GM21423 (cell line): ENCODE measurements at regions not wholly inside any gene's neighbourhood (a gene's known extent, or its start where the extent isn't known, plus 50 kb on each side); places are given as distances from the start of the nearest gene placed in this dataset.

Source experiments
- ATAC-seq: cut with Tn5 transposase; IDR thresholded peaks from one replicate; pipeline ENCODE4 v1.9.1; 2021; ENCODE audit warnings: mild to moderate bottlenecking, moderate library complexity; ENCODE audit not compliant: unreplicated experiment

DNA sequence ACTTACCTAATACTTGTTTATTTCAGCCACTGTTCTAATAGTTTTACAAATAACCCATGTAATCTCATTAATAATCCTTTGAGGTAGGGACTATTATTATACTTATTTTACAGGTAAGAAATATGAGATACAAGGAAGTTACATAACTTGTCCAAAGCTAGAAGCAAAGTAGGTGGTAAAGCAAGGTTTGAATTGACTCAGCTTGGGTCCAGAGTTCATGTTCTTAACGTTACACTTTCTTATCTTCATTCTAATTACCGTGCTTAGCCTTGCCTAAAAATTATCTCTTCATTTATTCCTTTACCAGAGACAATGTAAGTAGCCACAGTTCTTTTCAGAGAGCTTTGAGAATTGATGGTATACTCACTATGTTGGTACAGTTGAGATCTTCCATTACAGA lies 743.6 kb downstream of the KCNJ3 start:
- no peak for ATAC-seq

DNA sequence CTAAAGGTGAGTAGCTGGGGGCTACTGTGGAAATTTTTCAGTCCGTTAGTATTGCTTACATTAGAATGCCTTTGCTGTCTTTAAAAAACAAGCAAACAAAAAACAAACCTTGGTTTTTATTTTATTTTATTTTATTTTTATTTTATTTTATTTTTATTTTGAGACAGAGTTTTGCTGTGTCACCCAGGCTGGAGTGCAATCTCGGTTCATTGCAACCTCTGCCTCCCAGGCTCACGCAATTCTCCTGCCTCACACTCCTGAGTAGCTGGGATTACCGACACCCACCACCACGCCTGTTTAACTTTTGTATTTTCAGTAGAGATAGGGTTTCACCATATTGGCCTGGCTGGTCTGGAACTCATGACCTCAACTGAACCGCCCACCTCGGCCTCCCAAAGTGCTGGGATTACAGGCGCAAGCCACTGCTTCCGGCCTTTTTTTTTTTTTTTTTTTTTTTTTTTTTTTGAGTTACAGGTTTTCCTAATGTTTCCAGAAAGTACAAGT lies 732.6 kb downstream of the KCNJ3 start:
- no peak for ATAC-seq

DNA sequence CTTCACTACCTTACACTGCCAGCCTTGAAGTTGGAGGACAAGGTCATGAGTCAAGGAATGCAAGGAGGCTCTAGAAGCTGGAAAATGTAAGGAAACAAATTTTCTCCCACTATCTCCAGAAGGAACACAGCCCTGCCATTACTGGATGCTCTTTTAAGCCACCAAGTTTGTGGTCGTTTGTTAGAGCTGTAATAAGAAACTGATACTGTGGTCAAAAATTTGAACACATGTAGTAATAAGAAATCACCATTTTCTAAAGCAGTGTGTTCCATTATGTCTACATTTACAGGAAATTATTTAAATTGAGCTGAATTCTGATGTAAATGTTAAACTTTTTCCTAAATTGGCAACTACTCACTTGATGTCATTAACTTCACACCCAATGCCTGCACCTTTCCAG lies 729.0 kb downstream of the KCNJ3 start:
- ATAC-seq, result no peak

DNA sequence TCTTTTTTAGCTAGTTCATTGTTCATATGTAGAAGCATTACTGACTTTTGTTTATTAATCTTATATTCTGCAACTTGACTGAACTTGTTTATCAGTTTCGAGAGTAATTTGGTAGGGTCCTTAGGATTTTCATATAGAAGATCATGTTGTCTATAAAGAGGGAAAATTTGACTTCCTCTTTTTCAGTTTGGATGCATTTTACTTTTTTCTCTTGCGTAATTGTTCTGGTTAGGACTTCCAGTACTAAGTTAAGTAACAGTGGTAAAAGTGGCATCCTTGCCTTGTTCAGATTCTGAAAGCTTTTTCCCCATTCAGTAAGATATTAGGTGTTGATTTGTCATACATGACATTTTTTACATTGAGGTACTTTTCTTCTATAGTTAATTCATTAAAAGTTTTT lies 726.0 kb downstream of the KCNJ3 start:
- ATAC-seq, result no peak

DNA sequence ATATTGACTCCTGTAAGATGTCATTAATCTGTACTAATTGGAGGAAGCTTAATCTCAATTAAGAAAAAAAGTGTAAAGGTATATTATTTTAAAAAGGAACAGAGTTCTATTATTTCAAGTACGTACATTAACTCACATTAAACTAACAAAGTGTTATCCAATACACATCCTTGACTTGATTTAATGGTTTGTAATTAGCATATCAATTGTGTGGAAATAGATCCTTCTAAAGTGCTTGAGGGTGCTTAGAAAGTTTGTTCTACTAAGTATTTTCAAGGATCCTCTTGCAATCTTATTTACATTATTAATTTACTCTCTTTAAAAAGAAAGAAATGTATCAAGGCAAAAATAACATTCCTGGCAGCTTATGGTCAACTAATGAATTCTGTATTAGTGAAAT lies 720.3 kb downstream of the KCNJ3 start:
- no peak for ATAC-seq

DNA sequence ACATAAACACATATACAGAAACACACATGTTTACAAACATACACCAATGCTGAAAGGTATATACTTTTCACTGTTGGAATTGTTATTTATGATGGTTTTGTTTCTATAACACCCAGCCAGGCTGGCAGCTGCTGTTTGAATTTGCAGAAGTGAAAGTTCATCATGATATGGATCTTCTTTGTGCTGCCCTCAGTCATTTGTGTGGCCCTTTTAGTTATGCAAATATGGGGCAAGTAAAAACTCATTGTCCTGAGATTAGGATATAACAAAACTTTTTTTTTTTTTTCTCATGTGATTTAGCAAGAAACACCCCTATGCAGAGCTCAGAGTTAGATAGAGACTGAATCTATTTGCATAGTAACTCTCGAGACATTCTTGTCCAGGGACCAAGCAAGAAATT lies 714.1 kb downstream of the KCNJ3 start:
- ATAC-seq, result peak; percentile 92

DNA sequence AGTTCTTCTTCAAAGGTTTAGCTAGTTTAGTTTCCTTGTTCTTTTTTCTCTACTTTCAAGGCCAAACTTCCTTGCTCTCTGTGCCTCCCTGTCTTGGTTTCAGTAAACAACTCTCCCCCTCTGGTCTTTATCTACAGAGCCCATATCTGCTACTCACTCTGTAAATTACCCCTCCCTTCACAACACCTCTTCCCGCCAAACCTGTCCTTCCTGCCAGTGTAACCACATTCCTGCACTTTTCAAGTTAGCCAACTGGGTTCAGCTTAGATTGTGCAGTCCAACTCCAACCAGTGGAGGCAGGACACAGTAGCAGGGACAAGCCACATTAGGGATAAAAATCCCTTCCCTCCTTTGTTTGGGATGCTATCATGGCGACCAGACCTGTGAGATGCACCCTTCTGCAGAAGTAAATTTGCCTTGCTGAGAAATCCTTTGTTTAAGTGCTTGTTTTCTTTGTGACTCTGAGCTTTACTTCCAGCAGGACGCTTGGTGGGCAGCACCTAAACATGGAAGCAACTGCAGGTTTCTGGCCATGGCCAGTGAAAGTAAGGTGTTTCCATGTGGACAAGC lies 706.0 kb downstream of the KCNJ3 start:
- ATAC-seq, result no peak

DNA sequence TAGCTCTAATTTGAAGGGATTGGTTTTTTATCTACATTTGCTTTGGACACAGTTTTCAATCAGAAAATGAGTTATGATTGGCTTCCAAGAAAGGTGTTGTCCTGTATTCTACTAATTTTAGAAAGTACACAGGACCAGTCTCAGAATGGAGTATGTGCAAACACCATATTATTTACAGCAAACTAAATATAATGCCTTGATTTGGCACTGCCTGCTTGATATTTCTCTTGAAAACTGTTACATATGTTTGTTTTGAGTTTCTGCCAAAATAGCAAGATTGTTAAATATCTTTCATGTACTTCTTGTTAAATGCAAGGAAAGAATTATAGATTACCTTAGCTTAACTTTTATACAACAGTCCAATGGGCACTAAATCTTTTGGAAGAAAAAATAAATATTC lies 694.9 kb downstream of the KCNJ3 start:
- no peak for ATAC-seq

DNA sequence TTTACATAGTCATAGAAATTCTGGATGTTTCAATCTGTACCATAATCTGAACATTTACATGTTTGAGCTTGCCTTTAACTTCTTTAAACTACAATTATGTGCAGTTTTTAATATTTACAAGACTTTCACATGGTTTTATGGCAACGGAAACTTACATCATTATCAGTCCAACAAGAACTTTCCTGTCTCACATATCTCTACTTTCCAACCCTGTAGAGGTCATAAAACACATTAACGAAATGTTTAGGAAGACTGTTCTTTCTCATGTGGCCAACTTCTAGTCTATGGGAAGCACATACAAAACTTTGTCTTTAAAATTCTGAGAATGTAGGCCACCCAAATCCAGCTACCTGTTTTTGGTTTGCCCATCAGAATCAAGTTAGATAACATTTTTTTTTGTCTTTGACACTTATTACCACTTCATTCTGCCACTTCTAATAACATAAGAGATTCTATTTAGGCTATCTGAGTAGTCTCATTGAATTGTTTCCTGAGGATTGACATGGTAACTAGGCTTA lies 693.2 kb downstream of the KCNJ3 start:
- no peak for ATAC-seq

DNA sequence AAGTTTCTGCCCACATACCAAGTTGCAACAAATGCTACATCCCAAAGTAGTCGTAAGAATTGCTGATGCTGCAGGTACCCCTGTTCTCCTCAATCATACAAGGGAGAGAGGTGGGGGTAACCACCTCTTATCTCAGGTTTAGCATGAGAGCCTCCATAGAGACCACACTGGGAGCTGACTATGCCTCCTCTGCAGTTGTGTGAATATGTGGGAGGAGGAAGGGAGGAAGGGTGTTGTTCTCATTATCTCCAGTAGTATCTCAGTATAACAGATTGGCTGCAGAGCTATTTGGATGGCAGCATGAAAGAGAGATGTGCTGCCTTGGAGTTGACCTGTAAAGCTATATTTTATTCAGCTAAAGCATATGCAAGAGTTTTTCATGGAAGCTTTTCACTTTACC lies 690.7 kb downstream of the KCNJ3 start:
- no peak for ATAC-seq

DNA sequence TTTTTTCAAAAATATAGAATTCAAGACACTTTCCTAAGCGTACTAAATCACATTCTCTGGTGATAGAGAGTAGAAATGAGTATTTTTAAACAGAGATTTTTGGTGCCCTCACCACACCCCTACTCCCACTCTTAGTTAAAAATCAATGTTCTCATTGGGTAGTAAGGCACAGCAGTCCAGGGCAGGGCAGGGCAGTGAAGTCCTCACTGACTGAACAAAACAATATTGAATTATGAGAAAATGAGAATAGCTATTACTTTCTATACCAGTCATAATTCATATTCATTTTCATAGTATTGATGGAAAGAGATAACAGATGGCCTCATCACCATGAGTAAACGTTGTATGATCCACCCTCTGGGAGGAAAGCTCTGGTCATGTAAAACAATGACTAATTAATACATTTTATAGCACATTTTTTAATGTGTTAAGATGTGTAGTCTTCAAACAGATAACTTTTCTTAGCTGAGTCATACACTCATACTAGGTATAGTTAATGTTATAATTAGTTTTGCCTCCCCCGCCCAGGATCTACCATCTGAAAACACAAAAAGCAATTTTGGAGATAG lies 686.1 kb downstream of the KCNJ3 start:
- ATAC-seq, result no peak

DNA sequence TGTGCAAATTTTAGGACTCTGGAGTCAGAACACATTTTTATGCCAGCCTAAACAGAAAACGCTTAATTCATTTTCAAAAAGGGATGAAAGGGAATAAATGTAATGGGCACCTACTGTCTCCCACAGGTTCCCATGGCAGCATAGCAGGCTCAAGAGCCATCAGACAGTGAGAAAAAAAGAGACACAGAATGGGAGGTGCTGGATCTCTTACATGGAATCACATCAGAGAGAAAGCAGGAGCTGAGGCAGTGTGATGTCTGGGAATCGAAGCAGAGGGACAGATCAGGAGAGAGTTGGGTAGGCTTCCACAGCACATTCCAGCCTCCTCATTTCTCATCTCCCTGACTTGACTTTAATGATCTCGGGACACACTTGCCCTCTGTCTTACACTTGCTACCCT lies 684.3 kb downstream of the KCNJ3 start:
- no peak for ATAC-seq

DNA sequence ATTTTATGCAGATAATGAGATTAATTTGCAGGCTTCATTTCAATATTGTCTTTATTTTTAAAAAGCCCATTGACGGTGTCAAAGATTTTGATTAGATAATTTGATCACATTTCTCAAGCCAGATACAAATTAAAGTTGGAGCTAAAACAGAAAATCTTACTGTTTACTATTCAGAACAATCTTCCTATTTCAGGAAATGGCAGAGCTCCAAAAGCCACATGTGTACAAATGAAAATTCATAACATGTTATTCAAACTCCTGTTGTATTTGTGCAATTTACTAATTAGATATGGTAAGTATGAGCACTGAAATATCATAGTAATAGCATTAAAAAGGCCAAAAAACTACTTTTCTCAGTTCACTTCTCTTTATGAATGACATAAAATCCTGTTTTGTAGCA lies 682.9 kb downstream of the KCNJ3 start:
- ATAC-seq, result no peak

DNA sequence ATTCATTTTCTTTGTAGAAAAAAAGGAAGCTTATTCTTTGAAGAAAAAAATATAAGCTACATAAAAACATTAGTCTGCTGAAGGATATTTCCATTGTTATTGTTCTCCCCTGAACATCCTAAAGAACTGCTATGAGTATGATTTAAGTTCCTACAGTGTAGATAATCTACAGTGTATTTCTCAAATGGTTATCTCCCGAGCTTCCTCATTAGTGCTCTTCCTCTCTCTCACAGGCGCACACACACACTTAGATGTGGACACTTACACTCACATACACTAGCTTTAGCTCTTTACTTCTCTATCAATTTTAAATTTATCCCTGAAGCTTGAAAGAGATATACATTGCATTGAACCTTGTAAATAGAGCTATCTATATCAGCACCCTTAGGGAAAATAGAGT lies 681.0 kb downstream of the KCNJ3 start:
- ATAC-seq, result no peak

DNA sequence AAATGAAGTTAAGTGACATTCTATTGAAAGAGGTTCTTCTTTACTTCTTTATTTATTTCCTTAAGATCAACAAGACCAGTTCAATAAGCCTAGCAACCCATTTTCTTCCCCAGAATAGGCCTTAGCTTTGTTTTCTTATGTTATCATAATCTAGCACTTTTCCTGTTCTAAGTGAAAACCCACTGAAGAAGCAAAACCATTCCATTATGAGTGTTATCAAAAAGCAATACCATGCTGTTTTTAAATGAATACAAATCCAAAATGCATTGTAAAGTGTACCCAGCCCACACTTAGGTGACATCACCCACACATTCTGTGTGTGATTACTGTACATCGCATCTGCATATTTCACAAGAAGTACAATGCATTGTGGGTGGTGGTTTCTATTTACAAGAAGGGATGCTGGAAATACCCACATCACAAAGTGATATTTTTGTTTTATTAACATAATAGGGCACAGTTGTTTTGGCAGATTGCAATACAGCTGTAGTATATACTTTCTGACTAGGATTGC lies 679.5 kb downstream of the KCNJ3 start:
- no peak for ATAC-seq

DNA sequence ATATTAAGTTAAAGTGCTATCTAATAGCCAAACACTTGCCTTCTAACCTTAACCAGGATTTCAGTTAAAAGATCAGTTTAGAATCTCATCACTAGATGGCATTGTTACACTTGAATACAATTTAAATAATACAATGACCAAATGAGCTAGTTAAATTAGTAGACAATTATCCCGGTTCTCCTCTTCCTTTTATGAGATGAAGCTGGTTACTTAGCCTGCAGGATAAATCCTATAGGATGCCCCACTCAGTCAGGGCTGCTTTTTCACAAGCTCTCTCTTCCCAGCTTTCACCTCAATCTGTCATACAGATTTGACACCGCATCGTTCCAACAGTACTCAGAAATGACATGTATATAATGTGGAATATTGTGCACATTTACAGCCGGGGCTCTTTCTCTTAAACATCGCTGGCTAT lies 678.8 kb downstream of the KCNJ3 start:
- no peak for ATAC-seq

DNA sequence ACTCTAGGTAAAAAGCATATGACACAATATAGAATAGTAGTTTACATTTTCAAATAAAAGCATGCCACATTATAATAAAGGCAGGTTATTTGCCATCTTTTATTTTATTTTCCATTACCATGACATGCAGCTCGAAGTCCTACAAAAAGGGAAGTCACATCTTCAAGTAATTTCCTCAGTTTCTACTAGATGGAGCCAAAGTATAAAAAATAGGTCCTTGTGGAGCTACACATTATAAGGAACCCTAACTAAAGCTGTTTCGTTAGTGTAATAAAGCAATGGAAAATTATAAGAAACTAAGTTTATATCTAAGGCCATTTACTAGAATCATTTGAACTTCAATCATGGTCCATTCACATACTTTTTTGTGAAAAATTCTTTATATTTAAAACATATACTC lies 674.5 kb downstream of the KCNJ3 start:
- ATAC-seq, result no peak

DNA sequence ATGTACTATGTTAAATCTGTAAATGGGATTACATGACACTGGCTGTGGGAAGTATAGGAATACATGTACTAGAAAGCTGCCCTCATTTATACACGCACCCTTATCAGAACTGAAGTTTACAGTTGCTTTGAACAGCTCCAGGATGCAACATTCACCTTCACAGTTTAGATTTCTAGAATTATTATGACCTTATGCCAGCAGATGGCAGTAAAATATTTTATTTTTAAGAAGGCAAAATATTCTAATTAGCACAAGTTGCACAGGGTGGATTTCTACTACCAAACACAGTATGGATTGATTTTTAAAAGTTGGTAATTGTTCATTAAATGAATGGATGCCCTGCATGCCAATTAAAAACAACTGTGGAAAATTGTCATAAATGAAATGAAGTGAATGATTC lies 670.4 kb downstream of the KCNJ3 start:
- no peak for ATAC-seq

DNA sequence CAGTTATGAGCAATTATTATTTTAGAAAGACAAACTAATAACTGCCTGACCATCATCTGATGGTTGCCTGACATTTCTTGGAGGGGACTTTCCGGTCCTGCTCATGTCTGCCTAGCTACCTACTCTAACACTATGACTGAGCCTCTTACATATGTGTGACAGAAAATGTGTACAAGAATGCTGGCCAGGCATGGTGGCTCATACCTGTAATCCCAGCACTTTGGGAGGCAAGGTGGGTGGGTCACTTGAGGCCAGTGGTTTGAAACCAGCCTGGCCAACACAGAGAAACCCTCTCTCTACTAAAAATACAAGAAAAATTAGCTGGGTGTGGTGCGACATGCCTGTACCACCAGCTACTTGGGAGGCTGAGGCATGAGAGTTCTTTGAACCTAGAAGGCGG lies 666.3 kb downstream of the KCNJ3 start:
- ATAC-seq, result no peak

DNA sequence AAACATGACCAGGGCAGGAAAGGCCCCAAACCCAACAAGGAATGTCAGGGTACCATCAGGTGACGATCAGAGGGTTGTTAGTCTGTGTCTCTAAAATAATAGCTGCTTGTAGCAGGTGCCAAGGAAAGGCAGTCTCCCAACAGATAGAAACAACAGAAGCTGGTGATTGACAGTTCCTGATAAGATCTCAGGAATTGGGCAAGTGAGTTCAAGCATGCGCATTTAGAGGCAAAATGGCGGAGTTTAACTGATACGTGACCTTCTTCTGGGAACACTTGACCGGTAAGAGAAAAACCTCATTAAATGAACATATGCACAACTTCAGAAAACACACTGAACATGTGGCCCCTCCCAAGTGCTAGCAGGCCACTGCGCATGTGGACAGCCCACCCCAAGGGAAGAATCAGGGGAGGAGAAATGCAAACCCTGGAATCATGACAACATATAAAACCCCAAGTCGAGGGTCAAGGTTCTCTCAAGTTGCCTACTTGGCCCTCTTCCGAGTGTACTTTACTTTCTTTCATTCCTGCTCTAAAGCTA lies 664.9 kb downstream of the KCNJ3 start:
- no peak for ATAC-seq

DNA sequence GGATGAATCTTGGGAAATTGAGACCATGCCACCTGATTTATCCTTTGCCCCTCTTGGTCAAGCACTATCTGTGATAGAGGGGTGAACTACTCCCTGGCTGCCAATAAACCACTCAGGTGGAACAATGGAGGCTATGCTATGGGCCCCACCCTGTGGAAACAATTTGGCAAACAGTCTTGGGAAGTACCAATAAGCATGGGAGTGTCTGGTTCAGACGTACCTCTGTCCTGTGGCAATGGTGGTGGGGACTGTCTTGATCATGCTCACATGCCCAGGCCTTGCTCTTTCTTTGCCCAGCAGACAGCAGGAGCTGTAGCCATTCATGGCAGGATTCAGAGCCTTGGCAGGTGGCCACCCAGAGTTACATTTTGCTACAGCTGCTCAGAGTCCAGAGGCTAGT lies 658.7 kb downstream of the KCNJ3 start:
- no peak for ATAC-seq

DNA sequence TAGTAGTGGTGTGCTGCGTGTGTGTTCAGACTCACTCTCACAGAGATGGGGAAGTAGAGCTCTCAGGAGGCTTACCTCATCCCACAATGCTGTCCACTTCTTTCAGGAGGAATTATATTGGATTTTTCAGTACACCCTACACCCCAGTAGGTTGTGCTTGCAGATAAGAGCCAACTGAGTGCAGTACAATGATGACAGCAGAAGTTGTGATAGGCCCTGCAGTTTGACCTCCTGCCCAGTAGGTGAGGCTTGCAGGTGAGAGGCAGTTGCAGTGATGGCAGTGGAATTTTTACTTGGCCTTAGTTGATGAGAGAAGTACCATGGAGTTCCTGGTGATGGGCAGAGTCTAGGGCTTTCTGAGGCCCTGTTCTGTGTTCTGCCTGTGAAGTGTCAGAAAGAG lies 657.8 kb downstream of the KCNJ3 start:
- ATAC-seq, result no peak
